Globus pallidus (tissue), 1 donor: ENCODE measurements at regions not wholly inside any gene's neighbourhood (a gene's known extent, or its start where the extent isn't known, plus 50 kb on each side); places are given as distances from the start of the nearest gene placed in this dataset.
"Not testable (repeated sequence)": the region's sequence is repeated elsewhere in the genome, so short reads cannot be mapped to it uniquely, and the experiment has no call there.

Source experiments
- DNase-seq: peaks from one replicate; pipeline ENCODE4 v3.0.0-alpha.2; 2015; ENCODE audit warnings: low spot score

DNA sequence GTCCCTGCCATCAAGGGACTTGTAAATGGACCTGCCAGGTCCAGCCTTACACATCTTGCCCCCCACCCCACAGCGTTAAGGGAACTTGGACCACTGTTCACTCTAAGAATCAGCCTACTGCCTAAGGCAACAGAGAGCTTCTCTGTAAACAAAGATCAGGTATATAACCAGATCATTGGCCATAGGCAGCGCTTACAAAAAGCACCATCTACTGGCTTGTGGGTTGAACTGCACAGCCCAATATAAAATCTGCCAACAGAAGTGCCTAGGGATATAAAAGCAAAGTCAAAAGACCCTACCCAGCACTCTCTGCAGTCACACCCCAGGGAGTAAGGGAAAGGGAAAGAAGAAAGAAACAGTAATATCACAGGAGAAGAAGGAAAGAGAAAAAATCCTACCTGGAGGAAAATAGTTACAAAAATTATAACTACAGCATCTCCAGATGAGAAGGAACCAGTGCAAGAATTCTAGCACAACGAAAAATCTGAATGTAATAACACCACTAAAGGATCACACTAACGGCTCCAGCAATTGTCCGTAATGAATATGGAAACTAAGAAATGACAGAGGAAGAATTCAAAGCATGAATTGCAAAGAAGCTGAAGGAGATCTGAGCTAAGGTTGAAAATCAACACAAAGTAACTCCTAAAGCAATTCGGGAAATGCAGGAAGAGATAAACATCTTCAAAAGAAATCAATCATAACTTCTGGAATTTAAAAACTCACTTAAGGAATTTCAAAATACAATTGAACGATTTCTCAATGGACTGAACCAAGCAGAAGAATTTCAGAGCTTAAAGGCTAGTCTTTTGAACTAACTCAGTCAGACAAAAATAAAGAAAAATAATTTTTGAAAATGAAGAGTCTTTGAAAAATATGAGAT lies 95.2 kb upstream of the PCED1B start:
- DNase-seq: peak; percentile 28

DNA sequence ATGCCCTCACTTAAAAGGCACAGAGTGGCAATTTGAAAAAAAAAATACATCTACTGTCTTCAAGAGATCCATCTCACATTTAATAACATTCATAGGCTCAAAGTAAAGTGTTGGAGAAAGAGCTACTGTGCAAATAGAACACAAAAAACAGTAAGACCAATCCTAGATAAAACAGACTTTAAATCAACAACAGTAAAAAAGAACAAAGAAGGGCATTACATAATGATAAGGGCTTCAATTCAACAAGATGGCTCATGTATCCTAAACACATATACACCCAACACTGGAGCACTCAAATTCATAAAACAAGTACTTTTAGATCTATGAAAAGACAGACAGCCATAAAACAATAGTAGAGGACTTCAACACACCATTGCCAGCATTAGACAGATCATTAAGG lies 93.6 kb upstream of the PCED1B start:
- no peak for DNase-seq

DNA sequence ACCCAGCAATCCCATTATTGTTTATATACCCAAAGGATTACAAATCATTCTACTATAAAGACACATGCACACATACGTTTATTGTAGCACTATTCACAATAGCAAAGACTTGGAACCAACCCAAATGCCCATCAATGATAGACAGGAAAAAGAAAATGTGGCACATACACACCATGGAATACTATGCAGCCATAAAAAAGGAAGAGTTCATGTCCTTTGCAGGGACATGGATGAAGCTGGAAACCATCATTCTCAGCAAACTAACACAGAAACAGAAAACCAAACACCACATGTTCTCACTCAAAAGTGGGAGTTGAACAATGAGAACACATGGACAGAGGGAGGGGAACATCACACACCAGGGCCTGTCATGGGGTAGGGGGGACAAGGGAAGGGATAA lies 91.3 kb upstream of the PCED1B start:
- not testable (repeated sequence) for DNase-seq

DNA sequence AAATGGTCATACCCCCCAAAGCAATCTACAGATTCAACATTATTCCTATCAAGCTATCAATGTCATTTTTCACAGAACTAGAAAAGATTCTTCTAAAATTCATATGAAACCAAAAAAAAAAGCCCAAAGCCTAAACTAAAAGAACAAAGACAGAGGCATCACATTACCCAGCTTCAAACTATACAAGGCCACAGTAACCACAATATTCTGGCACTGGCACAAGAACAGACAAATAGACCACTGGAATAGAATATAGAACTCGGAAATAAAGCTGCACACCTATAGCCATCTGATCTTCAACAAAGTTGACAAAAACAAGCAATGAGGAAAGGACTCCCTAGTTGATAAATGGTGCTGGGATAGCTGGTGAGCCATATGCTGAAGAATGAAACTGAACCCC lies 89.2 kb upstream of the PCED1B start:
- DNase-seq: no peak

DNA sequence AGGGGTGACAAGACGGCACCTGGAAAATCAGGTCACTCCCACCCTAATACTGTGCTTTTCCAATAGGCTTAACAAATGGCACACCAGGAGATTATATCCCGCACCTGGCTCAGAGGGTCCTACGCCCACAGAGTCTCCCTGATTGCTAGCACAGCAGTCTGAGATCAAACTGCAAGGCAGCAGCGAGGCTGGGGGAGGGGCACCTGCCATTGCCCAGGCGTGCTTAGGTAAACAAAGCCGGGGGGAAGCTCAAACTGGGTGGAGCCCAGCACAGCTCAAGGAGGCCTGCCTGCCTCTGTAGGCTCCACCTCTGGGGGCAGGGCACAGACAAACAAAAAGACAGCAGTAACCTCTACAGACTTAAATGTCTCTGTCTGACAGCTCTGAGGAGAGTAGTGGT lies 87.4 kb upstream of the PCED1B start:
- DNase-seq: not testable (repeated sequence)

DNA sequence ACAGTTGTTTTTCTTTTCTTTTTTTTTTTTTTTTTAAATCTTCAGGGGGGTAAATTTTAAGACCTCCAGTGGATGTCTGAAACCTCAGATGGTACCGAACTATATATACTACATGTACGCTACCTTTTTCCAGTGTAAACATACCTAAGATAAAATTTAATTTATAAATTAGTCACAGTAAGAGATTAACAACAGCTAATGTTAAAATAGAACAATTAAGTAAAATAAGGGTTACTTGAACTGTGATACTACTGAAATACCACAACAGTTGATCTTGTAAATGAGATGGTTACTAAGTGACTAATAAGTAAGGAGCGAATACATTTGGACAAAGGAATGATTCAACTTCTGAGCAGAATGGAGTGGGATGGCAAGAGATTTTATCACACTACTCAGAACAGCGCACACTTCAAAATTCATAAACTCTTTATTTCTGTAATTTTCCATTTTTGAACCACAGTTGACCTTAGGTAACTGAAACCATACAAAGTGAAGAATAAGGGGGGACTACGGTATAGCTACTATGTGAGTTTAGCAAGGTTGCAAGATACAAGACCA lies 80.5 kb upstream of the PCED1B start:
- no peak for DNase-seq

DNA sequence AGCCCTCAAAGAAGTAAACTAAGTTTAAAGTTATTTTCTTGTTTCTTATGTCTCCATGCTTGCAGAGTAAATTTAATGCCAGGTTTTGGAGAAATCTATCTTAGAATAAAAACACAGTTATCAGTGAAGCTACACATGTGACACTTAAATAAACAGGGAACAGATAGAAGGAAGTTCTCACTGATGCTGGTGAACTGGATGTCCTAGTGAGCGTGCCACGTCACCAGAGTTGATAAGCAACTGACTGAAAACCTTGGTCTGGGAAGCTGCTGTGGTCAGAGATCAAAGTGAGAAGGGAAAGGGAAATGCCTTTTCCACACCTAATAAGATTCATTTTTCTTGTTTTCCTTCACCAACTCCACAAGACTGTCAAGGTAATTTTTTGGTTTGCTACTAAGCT lies 74.8 kb upstream of the PCED1B start:
- DNase-seq: no peak

DNA sequence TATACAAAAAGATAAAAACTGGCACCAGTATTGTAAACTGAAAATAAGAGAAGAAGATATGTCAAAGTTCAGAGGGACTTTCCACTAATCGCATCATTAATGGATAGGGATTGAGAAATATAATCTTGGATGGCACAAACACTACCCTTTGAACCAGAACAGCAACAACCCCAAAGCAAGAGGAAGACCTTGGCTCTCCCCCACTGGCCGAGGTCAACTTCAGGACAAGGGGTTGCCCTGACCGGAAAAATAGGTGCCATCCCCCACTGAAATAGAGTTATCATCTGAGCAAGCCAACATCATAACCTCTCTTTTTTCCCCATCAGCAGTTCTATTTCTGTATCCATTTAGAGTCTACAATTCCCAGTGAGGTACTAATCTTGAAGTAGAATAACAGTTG lies 72.4 kb upstream of the PCED1B start:
- no peak for DNase-seq

DNA sequence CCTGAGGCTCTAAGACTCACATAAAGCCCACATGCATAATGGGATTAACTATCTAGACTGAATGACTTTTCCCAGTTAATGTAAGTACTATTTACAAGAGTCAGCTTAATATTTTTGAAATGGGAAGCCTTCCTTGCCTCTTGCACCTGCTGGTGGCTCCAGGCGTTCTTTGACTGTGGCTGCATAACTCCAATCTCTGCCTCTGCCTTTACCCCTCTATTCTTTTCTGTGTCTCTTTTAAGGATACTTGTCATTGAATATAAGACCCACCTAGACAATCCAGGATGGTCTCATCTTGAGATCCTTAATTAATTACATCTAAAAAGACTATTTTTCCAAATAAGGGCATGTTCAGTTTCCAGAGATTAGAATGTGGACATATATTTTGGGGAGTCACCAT lies 66.9 kb upstream of the PCED1B start:
- no peak for DNase-seq

DNA sequence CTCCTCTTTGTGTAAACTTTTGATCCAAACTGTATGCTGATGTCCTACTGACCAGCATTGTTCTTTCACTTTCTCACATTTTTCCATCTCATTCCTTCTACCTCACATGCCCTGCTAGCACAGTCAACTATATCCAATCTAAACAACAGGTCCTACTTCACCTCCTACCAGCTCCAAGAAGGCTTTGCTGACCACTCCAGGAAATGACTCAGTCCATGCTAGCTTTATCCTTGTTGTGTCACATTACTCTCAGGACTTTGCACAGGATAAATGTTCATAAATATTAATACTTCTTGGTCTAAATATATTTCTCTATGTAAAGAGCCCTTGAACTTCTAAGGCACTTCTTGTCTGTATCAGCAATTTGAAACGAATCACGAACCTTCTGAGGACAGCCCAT lies 64.9 kb upstream of the PCED1B start:
- DNase-seq: no peak

DNA sequence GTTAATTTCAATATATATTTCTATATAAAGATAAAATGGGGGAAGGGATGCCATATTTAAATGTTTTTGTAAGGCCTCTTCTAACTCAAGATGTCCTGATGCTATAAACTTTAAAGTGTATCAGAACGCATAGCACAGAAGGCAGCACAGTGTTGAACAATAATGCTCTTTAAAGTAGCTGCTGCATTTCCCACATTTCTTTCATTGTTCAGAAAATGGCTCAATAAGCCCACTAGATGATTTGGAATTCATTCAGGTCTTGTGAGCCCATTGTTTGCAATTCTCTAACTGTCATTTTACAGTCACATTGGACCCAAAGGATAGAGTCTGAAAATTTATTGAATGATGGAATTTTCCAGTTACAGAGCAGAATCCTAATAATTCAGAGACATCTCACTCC lies 64.0 kb upstream of the PCED1B start:
- no peak for DNase-seq

DNA sequence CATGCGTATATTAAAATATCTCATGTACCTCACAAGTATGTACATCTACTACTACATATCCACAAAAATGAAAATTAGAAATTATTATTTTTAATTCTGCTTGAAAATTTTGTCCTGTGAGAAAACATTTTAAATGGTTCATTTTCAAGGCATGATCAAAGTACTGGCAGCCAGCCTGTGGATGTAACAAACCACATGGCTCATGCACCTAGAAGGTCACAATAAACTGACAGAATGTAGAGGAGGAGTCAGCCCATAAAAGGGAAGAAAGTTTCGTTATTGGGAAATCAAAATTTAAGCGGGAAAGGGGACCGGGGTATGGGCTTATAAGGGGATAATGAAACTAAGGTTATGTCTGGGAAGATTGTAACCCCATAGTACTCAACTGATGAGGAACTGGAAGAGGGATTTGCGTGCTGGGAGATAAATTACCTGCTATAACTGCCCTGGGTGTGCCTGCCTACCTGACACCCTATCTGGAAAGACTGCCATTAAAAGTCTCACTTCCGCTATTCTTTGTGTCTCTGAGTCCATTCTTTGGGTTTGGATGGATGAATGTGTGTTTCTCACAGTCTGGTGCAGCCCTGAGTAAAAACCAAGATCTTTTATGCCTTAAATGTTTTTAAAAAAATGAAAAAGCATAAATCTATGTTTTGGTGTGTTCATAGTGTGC lies 62.2 kb upstream of the PCED1B start:
- no peak for DNase-seq

DNA sequence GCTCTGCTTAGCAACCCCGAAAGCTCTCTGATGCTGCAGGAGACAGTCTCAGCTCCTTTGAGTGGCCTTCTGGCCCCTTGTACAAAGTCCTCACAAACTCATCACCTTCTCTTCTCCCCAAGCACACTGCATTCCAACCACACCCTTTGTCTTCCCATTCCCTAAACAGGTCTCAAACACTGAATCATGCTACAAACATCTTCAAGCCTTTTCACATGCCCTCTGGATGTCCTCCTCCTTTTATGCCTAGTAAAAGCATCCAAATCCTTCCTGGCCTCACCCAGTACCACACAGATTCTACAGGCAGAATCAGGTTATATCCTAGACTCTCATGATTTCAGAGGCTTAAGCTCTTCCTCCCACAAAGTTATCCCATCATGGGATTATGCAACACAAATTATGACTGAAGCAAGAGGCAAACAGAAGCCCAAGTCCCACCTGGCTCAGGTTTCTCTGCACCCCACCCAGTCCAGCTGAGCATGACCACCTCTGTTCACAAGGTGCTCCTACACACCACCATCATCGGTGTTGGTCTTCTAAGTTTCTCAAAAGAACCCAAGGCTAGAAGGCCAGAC lies 61.4 kb upstream of the PCED1B start:
- DNase-seq: no peak

DNA sequence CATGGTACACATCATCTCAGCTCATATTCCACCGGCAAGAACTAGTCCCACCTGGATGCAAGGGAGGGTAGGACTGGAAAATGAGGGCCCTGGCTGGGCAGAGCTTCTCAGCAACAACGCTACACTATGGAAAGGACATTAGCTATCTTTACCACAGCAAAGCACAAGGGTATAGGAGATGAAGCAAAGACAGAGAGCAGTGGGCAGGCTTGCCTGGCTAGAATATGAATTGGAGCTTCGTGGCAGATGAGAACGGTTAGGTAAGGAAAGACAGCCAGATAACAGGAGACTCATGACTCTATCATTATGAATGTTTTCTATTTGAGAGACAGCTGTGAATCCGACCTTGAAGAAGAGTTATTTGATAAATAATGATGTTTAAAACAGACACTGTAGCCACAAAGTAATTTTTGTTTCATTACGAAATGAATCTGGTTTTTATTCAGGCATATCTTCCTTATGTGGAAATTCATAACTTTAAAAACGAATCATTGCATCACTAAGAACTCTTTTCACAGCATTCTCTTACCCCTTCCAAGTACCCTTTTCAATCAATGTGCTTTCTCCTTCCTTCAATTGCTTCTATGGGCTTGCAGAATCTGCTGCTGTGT lies 59.1 kb upstream of the PCED1B start:
- DNase-seq: no peak

DNA sequence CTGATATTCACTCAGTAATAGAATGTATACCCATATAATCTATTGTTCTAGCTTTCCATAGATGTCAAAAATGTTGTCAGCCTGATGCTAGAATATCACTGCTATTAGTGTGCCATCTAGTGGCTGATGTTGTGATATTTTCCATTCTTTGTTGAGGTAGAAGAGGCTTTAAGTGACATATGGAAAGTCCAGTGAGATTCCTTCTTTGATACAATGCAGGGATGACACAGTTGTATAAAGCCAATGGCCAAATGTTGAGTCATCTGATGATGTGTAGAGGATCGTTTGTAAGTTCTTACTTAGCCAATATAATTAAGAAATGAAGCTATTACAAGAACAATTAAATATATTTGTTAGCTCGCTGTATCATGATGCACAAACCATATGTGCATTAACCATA lies 58.1 kb upstream of the PCED1B start:
- peak; percentile 37 for DNase-seq

DNA sequence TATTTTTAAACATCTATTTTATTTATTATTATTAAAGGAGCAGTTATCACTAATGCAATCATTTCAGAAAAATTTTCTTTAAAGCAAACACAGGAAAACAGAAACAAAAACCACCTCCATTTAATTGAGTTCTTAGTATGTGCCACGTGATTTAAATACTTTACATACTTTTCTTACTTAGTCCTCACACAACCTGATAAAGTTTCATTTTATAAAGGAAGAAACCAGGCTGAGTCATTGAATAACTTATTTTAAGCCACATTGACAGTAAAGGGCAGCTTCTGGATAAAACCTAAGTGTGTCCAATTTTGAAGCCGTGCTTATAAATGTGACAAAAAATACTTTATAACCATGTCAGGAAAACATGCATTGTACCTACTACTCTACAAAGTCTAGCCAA lies 57.1 kb upstream of the PCED1B start:
- DNase-seq: no peak

DNA sequence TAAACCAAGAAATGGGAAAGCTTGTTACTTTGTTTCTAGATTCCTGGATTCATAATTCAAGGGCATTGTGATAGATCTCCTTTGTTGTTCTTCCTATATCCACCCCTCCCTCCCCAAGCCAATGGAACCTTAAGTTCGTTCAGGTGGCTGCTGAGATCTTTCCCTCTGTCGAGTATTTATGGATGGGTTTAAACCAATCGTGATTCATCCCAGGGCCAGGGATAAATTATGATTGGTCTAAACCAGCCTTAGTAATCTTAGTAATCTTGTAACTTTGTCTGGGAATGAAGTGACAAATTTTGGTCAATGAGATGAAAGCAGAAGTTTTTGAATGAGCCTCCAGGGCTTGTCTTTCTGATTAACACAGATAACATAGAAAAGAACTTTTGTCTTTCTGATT lies 56.1 kb upstream of the PCED1B start:
- no peak for DNase-seq

DNA sequence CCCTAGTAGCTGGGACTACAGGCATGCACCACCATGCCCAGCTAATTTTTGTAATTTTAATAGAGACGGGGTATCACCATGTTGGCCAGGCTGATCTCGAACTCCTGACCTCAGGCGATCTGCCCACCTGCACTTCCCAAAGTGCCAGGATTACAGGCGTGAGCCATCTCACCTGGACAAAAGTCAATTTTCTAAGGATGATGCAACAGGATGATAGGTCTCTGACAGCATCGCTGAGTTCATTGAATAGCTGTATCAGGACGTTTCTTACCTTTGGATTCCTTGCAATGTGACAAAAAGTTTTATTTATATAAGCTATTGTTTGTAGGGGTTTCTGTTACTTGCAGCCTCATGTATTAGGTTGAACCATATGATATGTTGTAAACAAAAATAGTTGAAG lies 55.5 kb upstream of the PCED1B start:
- no peak for DNase-seq

DNA sequence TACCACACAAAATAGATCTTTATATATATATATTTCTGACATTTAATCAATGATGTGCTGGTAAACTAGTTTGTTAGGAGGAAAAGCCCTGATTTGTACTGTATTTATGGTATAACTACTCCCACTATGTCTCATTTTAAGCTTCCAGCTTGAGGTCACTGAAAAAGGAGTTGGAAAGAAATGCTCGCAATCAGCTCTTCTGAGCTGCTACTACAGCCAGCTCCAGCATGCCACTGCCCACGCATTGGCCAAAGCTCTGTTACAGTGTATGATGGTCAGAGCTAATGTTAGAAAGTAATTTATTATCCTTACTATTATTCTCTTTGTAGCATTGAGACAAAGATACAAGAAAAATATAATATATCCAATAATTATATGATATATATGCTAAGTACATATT lies 55.0 kb upstream of the PCED1B start:
- DNase-seq: no peak

DNA sequence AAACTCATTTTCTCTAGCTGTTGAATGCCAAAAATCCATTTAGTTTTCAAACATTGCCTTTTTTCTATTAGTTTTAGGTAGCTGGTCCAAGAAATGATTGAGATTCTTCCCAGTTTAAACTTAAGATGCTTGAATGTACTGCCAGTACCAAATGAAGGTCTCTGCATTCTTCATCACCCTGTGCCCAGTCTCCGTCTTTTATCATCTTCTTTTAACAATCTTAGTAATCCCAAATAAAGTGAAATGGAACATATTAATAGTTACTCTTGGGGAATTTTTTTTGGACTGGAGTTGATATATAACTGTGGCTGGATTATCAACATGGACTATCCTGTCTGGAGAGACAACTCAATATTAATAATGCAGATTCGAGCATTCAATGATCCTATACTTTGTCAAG lies 54.1 kb upstream of the PCED1B start:
- DNase-seq: no peak

DNA sequence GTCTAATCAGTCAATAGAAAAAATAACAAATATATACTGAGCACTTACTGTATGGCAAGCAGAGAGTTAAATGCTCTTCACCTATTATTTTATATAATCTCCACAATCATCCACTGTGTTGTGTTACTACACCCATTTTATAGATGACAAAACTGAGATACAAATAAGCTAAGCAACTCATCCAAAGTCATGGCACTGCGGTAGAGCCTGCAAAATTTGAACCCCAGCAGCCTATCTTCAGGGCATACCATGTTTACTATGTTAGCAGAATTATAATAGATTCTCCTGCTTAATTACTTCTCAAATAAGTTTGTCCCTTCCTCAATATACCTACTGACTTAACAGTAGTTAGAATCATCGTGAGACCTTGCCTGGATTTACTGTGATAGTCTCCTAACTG lies 53.6 kb upstream of the PCED1B start:
- no peak for DNase-seq

DNA sequence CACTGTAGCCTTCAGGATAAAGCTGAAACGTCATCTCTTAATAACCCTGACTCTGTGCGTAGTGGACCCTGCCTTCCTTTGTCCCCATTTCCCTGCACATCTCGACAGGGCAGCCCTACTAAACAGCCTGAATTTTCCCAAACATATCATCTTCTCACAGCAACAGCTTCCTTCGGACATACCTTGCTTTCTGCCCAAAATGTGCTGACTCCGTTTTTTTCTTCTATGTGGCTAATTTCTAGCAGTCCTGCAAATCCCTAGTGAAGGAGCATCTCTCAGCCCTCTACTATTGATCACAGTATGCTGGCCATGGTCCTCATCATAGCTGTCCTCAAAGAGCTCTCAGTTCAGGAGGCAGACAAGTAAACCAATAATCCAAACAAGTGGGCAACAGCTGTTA lies 53.1 kb upstream of the PCED1B start:
- DNase-seq: no peak
